ENCODE measurements at regions not wholly inside any gene's neighbourhood (a gene's known extent, or its start where the extent isn't known, plus 50 kb on each side); places are given as distances from the start of the nearest gene placed in this dataset.

DNA sequence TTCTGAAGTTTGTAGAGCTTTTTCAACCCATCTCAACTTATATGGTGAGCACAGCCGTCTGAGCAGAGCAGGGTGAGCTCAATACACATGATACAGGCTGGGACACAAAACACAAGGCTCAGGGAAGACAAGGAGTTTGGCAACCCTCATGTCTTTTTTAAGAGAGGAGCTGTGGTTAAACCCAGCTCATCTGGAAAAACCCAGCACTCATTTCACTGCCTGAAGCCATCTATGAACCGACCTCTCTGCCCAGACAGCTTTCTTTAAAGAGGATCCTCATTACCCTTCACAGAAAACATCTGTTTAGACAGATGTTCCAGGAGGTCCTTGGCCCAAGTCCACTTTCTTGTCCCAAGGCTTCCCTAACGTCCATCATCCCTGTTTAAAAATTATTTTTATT lies 170.0 kb upstream of the TSHZ3 start:
- TF ChIP-seq, protein P1, sequence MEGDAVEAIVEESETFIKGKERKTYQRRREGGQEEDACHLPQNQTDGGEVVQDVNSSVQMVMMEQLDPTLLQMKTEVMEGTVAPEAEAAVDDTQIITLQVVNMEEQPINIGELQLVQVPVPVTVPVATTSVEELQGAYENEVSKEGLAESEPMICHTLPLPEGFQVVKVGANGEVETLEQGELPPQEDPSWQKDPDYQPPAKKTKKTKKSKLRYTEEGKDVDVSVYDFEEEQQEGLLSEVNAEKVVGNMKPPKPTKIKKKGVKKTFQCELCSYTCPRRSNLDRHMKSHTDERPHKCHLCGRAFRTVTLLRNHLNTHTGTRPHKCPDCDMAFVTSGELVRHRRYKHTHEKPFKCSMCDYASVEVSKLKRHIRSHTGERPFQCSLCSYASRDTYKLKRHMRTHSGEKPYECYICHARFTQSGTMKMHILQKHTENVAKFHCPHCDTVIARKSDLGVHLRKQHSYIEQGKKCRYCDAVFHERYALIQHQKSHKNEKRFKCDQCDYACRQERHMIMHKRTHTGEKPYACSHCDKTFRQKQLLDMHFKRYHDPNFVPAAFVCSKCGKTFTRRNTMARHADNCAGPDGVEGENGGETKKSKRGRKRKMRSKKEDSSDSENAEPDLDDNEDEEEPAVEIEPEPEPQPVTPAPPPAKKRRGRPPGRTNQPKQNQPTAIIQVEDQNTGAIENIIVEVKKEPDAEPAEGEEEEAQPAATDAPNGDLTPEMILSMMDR (IDR thresholded peaks at IDR 0.05) = no peak
- H3K36me3 ChIP-seq = no peaks in the 10 kb centered on the region
- no peak overlapping the region for H3K27ac ChIP-seq
- no peaks in the 10 kb centered on the region for H3K4me1 ChIP-seq (ENCODE audit: control insufficient read depth in 1 of 2, insufficient read depth in 1 of 2, low read depth in 1 of 2, low read length in 1 of 2)
- H3K4me3 ChIP-seq (ENCODE audit: low read depth in 1 of 2, low read length in 1 of 2) = no peak overlapping the region
- H3K27me3 ChIP-seq = no peaks in the 10 kb centered on the region
- no peaks in the 10 kb centered on the region for H3K9me3 ChIP-seq

DNA sequence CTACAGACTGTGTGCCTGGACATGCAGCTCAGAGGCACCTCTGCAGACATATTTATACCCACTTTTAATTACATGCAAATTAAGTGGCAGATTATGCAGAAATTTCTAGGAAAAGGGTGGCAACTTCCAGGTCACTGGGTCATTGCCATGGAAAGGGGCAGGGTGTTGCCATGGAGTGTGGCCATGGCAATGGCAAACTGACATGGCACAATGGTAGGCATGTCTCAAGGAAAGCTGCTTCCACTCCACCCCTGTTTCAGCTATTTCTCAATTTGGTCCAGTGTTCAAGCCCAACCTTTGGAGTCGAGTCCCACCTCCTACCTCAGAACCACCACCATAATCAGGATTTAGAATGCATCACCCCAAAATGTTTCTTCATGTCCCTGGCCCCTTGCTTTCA lies 170.7 kb upstream of the TSHZ3 start:
- Histone ChIP-seq H3K36me3 (no peaks in the 10 kb centered on the region), H3K4me3 (ENCODE audit: low read depth in 1 of 2, low read length in 1 of 2) (no peak overlapping the region), H3K9me3 (no peaks in the 10 kb centered on the region), H3K4me1 (ENCODE audit: control insufficient read depth in 1 of 2, insufficient read depth in 1 of 2, low read depth in 1 of 2, low read length in 1 of 2) (no peaks in the 10 kb centered on the region), H3K27me3 (no peaks in the 10 kb centered on the region), H3K27ac (no peak overlapping the region)
- TF ChIP-seq, protein P1 (IDR thresholded peaks at IDR 0.05) = no peak

DNA sequence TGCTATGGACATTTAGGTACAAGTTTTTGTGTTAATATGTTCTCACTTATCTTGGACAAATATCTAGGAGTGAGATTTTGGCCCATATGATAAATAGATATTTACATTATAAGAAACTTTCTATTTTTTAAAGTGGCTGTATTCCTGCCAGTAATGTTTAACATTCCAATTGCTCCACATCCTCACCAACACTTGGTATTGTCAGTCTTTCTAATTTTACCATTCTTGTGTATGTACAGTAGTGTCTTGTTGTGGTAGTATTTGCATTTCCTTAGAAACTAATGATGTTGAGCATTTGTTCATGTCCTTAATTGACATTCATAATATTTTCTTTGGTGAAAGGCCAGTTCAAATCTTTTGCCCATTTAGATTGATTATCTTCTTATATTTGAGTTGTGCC lies 171.4 kb upstream of the TSHZ3 start:
- TF ChIP-seq, protein P1 (IDR thresholded peaks at IDR 0.05) = no peak
- Histone ChIP-seq H3K36me3 (no peaks in the 10 kb centered on the region), H3K4me1 (ENCODE audit: control insufficient read depth in 1 of 2, insufficient read depth in 1 of 2, low read depth in 1 of 2, low read length in 1 of 2) (no peaks in the 10 kb centered on the region), H3K27me3 (no peaks in the 10 kb centered on the region), H3K4me3 (ENCODE audit: low read depth in 1 of 2, low read length in 1 of 2) (no peak overlapping the region), H3K9me3 (peaks cover 4% of the 10 kb centered on the region), H3K27ac (no peak overlapping the region)

DNA sequence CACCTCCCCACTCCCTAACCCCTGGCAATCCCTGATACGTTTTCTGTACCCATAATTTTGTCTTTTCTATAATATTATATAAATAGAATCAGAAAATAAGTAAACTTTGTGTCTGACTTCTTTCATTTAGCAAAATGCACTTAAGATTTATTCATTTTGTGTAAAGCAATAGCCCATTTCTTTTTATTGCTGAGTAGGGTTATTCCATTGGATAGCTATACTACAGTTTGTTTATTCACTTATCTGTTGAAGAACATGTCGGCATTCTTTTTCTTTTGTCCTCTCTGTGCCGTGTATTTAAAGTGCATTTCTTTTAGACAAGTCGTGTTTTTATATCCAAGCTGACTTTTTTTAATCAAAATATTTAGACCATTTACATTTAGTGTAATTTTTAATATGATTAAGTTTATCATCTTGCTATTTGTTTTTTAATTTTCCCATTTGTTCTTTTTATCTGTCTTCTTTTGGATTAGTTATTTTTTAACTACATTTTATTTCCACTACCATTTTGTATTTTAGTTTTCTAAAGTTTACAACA lies 176.4 kb upstream of the TSHZ3 start:
- no peaks in the 10 kb centered on the region for H3K36me3 ChIP-seq
- TF ChIP-seq, protein P1 (IDR thresholded peaks at IDR 0.05) = no peak
- H3K9me3 ChIP-seq = peaks cover 12% of the 10 kb centered on the region
- H3K4me3 ChIP-seq (ENCODE audit: low read depth in 1 of 2, low read length in 1 of 2) = no peak overlapping the region
- no peak overlapping the region for H3K27ac ChIP-seq
- H3K4me1 ChIP-seq (ENCODE audit: control insufficient read depth in 1 of 2, insufficient read depth in 1 of 2, low read depth in 1 of 2, low read length in 1 of 2) = no peaks in the 10 kb centered on the region
- H3K27me3 ChIP-seq = no peaks in the 10 kb centered on the region

DNA sequence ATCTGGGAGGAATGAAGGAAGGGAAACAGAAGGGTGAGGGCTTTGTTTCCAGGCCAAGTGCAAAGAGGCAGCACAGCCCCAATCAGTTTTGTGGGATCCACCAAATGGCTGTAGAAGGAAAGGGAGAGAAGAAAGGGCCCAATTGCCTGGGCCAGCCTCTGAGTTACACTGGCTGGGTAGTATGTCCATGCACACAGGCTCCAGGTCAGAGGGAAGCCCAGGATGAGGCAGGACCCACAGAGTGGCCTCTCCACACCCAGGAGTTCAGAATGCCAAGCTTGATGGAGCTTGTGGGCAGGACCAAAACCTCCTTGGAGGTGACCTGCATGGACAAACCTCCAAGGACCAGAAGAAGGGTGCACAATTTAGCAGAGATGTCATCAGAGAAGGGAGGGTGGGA lies 178.2 kb upstream of the TSHZ3 start:
- H3K4me3 ChIP-seq (ENCODE audit: low read depth in 1 of 2, low read length in 1 of 2) = no peak overlapping the region
- TF ChIP-seq, protein P1 (IDR thresholded peaks at IDR 0.05) = no peak
- no peaks in the 10 kb centered on the region for H3K27me3 ChIP-seq
- H3K9me3 ChIP-seq = peaks cover 12% of the 10 kb centered on the region
- no peak overlapping the region for H3K27ac ChIP-seq
- no peaks in the 10 kb centered on the region for H3K4me1 ChIP-seq (ENCODE audit: control insufficient read depth in 1 of 2, insufficient read depth in 1 of 2, low read depth in 1 of 2, low read length in 1 of 2)
- H3K36me3 ChIP-seq = no peaks in the 10 kb centered on the region

DNA sequence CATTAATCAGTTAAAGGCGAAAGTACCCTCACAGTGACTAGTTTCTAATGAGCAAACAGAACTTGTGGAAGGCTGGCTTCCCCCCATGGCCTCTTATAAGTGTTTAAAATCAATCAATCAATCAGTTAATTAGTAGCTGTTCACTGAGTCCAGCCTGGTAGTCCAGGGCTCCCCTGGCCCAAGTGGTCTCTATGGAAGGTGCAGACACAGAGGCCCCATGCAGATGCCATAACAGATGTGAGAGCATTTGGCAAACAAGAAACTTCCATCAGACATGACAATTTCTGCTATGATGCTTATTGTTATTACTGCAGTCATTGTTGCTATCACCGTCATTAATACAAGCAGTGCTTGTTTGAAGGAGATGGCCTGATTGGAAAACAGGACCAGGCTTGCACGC lies 179.0 kb upstream of the TSHZ3 start:
- Histone ChIP-seq H3K4me3 (ENCODE audit: low read depth in 1 of 2, low read length in 1 of 2) (no peak overlapping the region), H3K27me3 (no peaks in the 10 kb centered on the region), H3K36me3 (no peaks in the 10 kb centered on the region), H3K27ac (no peak overlapping the region), H3K4me1 (ENCODE audit: control insufficient read depth in 1 of 2, insufficient read depth in 1 of 2, low read depth in 1 of 2, low read length in 1 of 2) (no peaks in the 10 kb centered on the region), H3K9me3 (peaks cover 12% of the 10 kb centered on the region)
- TF ChIP-seq, protein P1 (IDR thresholded peaks at IDR 0.05) = no peak
